HepG2 (cell line): ENCODE measurements at regions not wholly inside any gene's neighbourhood (a gene's known extent, or its start where the extent isn't known, plus 50 kb on each side); places are given as distances from the start of the nearest gene placed in this dataset.

Experiments used
- ATAC-seq: fragments of 200-7000 bp; cut with Tn5 transposase; 3 replicates; pipeline ENCODE4 v1.9.1; 2020; ENCODE audit warnings: mild to moderate bottlenecking, moderate library complexity
- BruUV-seq: library from RNA; stranded (reverse); fragments of 400-500 nt; replicated peaks from 2 replicates; lab custom pipeline; 2021; lab: Mats Ljungman, UMichigan
- CTCF ChIA-PET: fragments of 300-600 bp; formaldehyde crosslinking; extraction: SDS; loops from one replicate; lab custom pipeline; 2021; ENCODE audit warnings: low total read pairs, inconsistent platforms, low intra/inter-chr PET ratio; lab: Yijun Ruan, JAX
- POLR2A ChIA-PET: fragments of 350-600 bp; sonication (Branson Sonifier 250); formaldehyde crosslinking; loops from one replicate; lab custom pipeline; 2020; ENCODE audit warnings: antibody characterized with exemption, inconsistent platforms; lab: Yijun Ruan, JAX
- DNase-seq: peaks from one replicate; pipeline ENCODE4 v3.0.0-alpha.2; 2015; ENCODE audit warnings: low spot score
- FAIRE-seq: peaks from 3 replicates; lab custom pipeline; 2011; peaks lifted over from hg19 to GRCh38; lab: Jason Lieb, UNC
- H2AFZ ChIP-seq: one replicate; pipeline ENCODE4 v1.6.1; 2011; ENCODE audit warnings: low read length, inconsistent platforms
- H3K27ac ChIP-seq: fragments of 300-600 bp; 3 replicates; pipeline ENCODE4 v1.8.0; 2011; ENCODE audit warnings: mixed run types, mild to moderate bottlenecking, mixed read lengths, low read length, inconsistent platforms; ENCODE audit not compliant: insufficient read depth; ENCODE audit errors: extremely low read length
- H3K27me3 ChIP-seq, 2 experiments: fragments of 200-600 bp in 1 of 2; 2 replicates in 1 of 2; 3 replicates in 1 of 2; pipeline versions ENCODE4 v1.6.0 to v1.8.0; 2011; ENCODE audit warnings: low read length in 2 of 2, mild to moderate bottlenecking in 2 of 2, moderate library complexity in 2 of 2, inconsistent platforms in 1 of 2; ENCODE audit not compliant: insufficient read depth in 2 of 2, control insufficient read depth in 1 of 2
- H3K36me3 ChIP-seq, 2 experiments: fragments of 200-600 bp in 1 of 2; replicated peaks in 1 of 2; 2 replicates in 1 of 2; 3 replicates in 1 of 2; pipeline versions ENCODE4 v1.5.1 to v1.8.0; 2011; ENCODE audit warnings: low read length in 2 of 2, inconsistent platforms in 1 of 2; ENCODE audit not compliant: insufficient read depth in 2 of 2, control insufficient read depth in 1 of 2
- H3K4me1 ChIP-seq: 2 replicates; pipeline ENCODE4 v1.5.1; 2012; ENCODE audit warnings: low read length, inconsistent platforms; ENCODE audit not compliant: insufficient read depth
- H3K4me2 ChIP-seq: 2 replicates; pipeline ENCODE4 v1.6.0; 2011; ENCODE audit warnings: low read depth, low read length, inconsistent platforms
- H3K4me3 ChIP-seq, 3 experiments: fragments of 200-600 bp in 1 of 3; sonication (generic), shearing (Covaris generic) in 1 of 3; replicated peaks in 1 of 3; 2 replicates each; pipeline ENCODE4 v1.5.1; 2011 to 2016; ENCODE audit warnings: low read length in 3 of 3, inconsistent platforms in 2 of 3, low read depth in 2 of 3, mild to moderate bottlenecking in 2 of 3, control low read depth in 1 of 3, mixed read lengths in 1 of 3; ENCODE audit not compliant: insufficient read depth in 1 of 3
- H3K79me2 ChIP-seq: one replicate; pipeline ENCODE4 v1.6.1; 2011; ENCODE audit warnings: low read length, inconsistent platforms; ENCODE audit not compliant: insufficient read depth
- H3K9ac ChIP-seq: 2 replicates; pipeline ENCODE4 v1.6.0; 2011; ENCODE audit warnings: mild to moderate bottlenecking, low read depth, low read length, inconsistent platforms; ENCODE audit not compliant: insufficient read depth
- H3K9me3 ChIP-seq: 2 replicates; pipeline ENCODE4 v1.5.1; 2012; ENCODE audit warnings: mild to moderate bottlenecking, low read length
- H4K20me1 ChIP-seq: 2 replicates; pipeline ENCODE4 v1.6.0; 2011; ENCODE audit warnings: inconsistent platforms, mild to moderate bottlenecking, low read length, moderate library complexity; ENCODE audit not compliant: insufficient read depth
- ATF1 ChIP-seq: IDR thresholded peaks from 2 replicates; pipeline ENCODE4 v1.6.1; 2016; ENCODE audit warnings: mild to moderate bottlenecking, control low read depth
- CREM ChIP-seq, 2 experiments: sonication (generic) in 1 of 2; formaldehyde crosslinking in 1 of 2; IDR thresholded peaks; 2 replicates each; pipeline versions ENCODE4 v1.4.0 to v1.6.1; 2016 to 2020; ENCODE audit warnings: antibody characterized with exemption in 1 of 2, mild to moderate bottlenecking in 1 of 2, missing genetic modification reagents in 1 of 2
- ELF3 ChIP-seq: IDR thresholded peaks from 2 replicates; pipeline ENCODE4 v1.6.1; 2016; ENCODE audit warnings: missing genetic modification reagents, missing compliant biosample characterization
- FIP1L1 ChIP-seq: fragments of 200-400 bp; formaldehyde crosslinking; IDR thresholded peaks from 2 replicates; pipeline ENCODE4 v1.6.1; 2018; ENCODE audit warnings: low read depth, mild to moderate bottlenecking, low read length, moderate library complexity, borderline replicate concordance; ENCODE audit not compliant: insufficient read depth
- FOXA3 ChIP-seq: IDR thresholded peaks from 2 replicates; pipeline ENCODE4 v1.6.1; 2016; ENCODE audit warnings: missing genetic modification reagents, missing compliant biosample characterization
- KDM1A ChIP-seq: IDR thresholded peaks from 2 replicates; pipeline ENCODE4 v1.6.1; 2016; ENCODE audit warnings: missing compliant biosample characterization
- SRSF4 ChIP-seq: fragments of 200-400 bp; formaldehyde crosslinking; IDR thresholded peaks from one replicate; pipeline ENCODE4 v1.6.1; 2018; ENCODE audit warnings: mild to moderate bottlenecking, low read depth, low read length, moderate library complexity; ENCODE audit not compliant: poor library complexity, severe bottlenecking
- SRY ChIP-seq: sonication (generic); formaldehyde crosslinking; IDR thresholded peaks from 2 replicates; pipeline ENCODE4 v1.8.0; 2022; ENCODE audit warnings: mild to moderate bottlenecking, missing genetic modification reagents
- ZFP62 ChIP-seq: sonication (generic); formaldehyde crosslinking; IDR thresholded peaks from 2 replicates; pipeline ENCODE4 v1.4.0; 2020; ENCODE audit warnings: missing genetic modification reagents
- ZNF160 ChIP-seq: sonication (generic); formaldehyde crosslinking; IDR thresholded peaks from 2 replicates; pipeline ENCODE4 v1.8.0; 2022; ENCODE audit warnings: mild to moderate bottlenecking, inconsistent platforms, missing genetic modification reagents
- ZNF224 ChIP-seq: sonication (generic); formaldehyde crosslinking; IDR thresholded peaks from 2 replicates; pipeline ENCODE4 v1.5.0; 2020; ENCODE audit warnings: mild to moderate bottlenecking, missing genetic modification reagents
- ZNF225 ChIP-seq: sonication (generic); formaldehyde crosslinking; IDR thresholded peaks from 2 replicates; pipeline ENCODE4 v1.4.0; 2020; ENCODE audit warnings: mild to moderate bottlenecking, missing genetic modification reagents
- ZNF780A ChIP-seq: sonication (generic); formaldehyde crosslinking; IDR thresholded peaks from 2 replicates; pipeline ENCODE4 v1.8.0; 2022; ENCODE audit warnings: mild to moderate bottlenecking, missing genetic modification reagents, moderate library complexity
- ZNF800 ChIP-seq: sonication (generic); formaldehyde crosslinking; IDR thresholded peaks from 2 replicates; pipeline ENCODE4 v1.4.0; 2020; ENCODE audit warnings: missing genetic modification reagents
- WGBS: methylation state at CpG from one replicate; pipeline ENCODE4 v1.1.6; 2017; ENCODE audit warnings: low lambda C conversion rate; 5-methylcytosine and 5-hydroxymethylcytosine counted together
- in situ Hi-C: cut with HindIII; loops from 2 replicates; pipeline ENCODE4 v1.10.0; 2017; ENCODE audit warnings: low pct_unique_long_range_greater_than_20kb; ENCODE audit not compliant: extremely low pct_ligation_motif_present
- intact Hi-C: fragments of 100-400 bp; cut with micrococcal nuclease; formaldehyde crosslinking; loops from one replicate; pipeline ENCODE4 v1.10.0; 2022; ENCODE audit not compliant: unreplicated experiment
- TF ChIP-seq, protein P1 (sequence below): sonication (generic); formaldehyde crosslinking; IDR thresholded peaks from 2 replicates; pipeline ENCODE4 v1.4.0; 2020; ENCODE audit warnings: missing genetic modification reagents
- TF ChIP-seq, protein P2 (sequence below): sonication (generic); formaldehyde crosslinking; IDR thresholded peaks from 2 replicates; pipeline ENCODE4 v1.9.0; 2021; ENCODE audit warnings: missing genetic modification reagents, borderline replicate concordance

- TF ChIP-seq, protein P1, sequence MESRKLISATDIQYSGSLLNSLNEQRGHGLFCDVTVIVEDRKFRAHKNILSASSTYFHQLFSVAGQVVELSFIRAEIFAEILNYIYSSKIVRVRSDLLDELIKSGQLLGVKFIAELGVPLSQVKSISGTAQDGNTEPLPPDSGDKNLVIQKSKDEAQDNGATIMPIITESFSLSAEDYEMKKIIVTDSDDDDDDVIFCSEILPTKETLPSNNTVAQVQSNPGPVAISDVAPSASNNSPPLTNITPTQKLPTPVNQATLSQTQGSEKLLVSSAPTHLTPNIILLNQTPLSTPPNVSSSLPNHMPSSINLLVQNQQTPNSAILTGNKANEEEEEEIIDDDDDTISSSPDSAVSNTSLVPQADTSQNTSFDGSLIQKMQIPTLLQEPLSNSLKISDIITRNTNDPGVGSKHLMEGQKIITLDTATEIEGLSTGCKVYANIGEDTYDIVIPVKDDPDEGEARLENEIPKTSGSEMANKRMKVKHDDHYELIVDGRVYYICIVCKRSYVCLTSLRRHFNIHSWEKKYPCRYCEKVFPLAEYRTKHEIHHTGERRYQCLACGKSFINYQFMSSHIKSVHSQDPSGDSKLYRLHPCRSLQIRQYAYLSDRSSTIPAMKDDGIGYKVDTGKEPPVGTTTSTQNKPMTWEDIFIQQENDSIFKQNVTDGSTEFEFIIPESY (CRISPR knock-in tag) = no peak
- TF ChIP-seq, protein P2, sequence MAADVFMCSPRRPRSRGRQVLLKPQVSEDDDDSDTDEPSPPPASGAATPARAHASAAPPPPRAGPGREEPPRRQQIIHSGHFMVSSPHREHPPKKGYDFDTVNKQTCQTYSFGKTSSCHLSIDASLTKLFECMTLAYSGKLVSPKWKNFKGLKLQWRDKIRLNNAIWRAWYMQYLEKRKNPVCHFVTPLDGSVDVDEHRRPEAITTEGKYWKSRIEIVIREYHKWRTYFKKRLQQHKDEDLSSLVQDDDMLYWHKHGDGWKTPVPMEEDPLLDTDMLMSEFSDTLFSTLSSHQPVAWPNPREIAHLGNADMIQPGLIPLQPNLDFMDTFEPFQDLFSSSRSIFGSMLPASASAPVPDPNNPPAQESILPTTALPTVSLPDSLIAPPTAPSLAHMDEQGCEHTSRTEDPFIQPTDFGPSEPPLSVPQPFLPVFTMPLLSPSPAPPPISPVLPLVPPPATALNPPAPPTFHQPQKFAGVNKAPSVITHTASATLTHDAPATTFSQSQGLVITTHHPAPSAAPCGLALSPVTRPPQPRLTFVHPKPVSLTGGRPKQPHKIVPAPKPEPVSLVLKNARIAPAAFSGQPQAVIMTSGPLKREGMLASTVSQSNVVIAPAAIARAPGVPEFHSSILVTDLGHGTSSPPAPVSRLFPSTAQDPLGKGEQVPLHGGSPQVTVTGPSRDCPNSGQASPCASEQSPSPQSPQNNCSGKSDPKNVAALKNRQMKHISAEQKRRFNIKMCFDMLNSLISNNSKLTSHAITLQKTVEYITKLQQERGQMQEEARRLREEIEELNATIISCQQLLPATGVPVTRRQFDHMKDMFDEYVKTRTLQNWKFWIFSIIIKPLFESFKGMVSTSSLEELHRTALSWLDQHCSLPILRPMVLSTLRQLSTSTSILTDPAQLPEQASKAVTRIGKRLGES (CRISPR knock-in tag) = no peak
- no peak for TF ChIP-seq ZNF224 (CRISPR knock-in tag)
- no peak for TF ChIP-seq FOXA3 (CRISPR knock-in tag)
- TF ChIP-seq, all 625 proteins: peak for 0
Observed at GRCh38 chr12:84601483-84601882, 311.1 kb downstream of the SLC6A15 start (continued).

- Histone ChIP-seq H3K79me2 (no peaks in the 10 kb centered on the region), H3K9me3 (no peaks in the 10 kb centered on the region), H3K27ac (no peak overlapping the region), H3K9ac (no peak overlapping the region), H3K27me3 (no peaks in the 10 kb centered on the region), H3K4me2 (no peak overlapping the region), H2AFZ (no peak overlapping the region), H3K4me3 (no peak overlapping the region), H4K20me1 (no peaks in the 10 kb centered on the region), H3K4me1 (no peaks in the 10 kb centered on the region), H3K36me3 (no peaks in the 10 kb centered on the region)
- 4% methylated on average over 2 of the region's 2 CpGs for WGBS
- ChIA-PET POLR2A (no interaction called here), CTCF (no interaction called here)
- no TSS peak for BruUV-seq
- in situ Hi-C loops = no loop called here
- no peak for TF ChIP-seq ELF3 (CRISPR knock-in tag)
- TF ChIP-seq ZNF780A (CRISPR knock-in tag) = no peak
- TF ChIP-seq SRY (CRISPR knock-in tag) = no peak
- TF ChIP-seq KDM1A (CRISPR knock-in tag) = no peak
- no peak for TF ChIP-seq SRSF4
- TF ChIP-seq FIP1L1 = no peak
- no peak for TF ChIP-seq ZNF160
- no peak for TF ChIP-seq ZFP62 (CRISPR knock-in tag)
- TF ChIP-seq ZNF800 (CRISPR knock-in tag) = no peak
- TF ChIP-seq ATF1 (CRISPR knock-in tag) = no peak
- no peak for TF ChIP-seq CREM (IDR thresholded peaks at IDR 0.05)
- TF ChIP-seq CREM (CRISPR knock-in tag; IDR thresholded peaks at IDR 0.05) = no peak
- no peak for TF ChIP-seq ZNF225
- intact Hi-C loops = no loop called here
- no peak for ATAC-seq
- DNase-seq = no peak
- FAIRE-seq = no peak
Observed at GRCh38 chr12:84599539-84599938, 313.1 kb downstream of the SLC6A15 start.
